Ishikawa (cell line): ENCODE measurements at regions not wholly inside any gene's neighbourhood (a gene's known extent, or its start where the extent isn't known, plus 50 kb on each side); places are given as distances from the start of the nearest gene placed in this dataset.

Experiments
- CEBPB ChIP-seq: IDR thresholded peaks from 2 replicates; pipeline ENCODE4 v1.6.1; 2012
- CREB1 ChIP-seq: IDR thresholded peaks from 2 replicates; pipeline ENCODE4 v1.6.1; 2012; ENCODE audit warnings: low read depth
- EGR1 ChIP-seq: IDR thresholded peaks from 2 replicates; pipeline ENCODE4 v1.6.1; 2012
- EP300 ChIP-seq: IDR thresholded peaks from 2 replicates; pipeline ENCODE4 v1.6.1; 2012; ENCODE audit warnings: borderline replicate concordance
- FOXM1 ChIP-seq: IDR thresholded peaks from 2 replicates; pipeline ENCODE4 v1.6.1; 2012; ENCODE audit warnings: low read depth, borderline replicate concordance
- MAX ChIP-seq: IDR thresholded peaks from 2 replicates; pipeline ENCODE4 v1.6.1; 2012
- RAD21 ChIP-seq: IDR thresholded peaks from 2 replicates; pipeline ENCODE4 v1.6.1; 2012; ENCODE audit warnings: low read depth
- REST ChIP-seq: IDR thresholded peaks from 2 replicates; pipeline ENCODE4 v1.6.1; 2012; ENCODE audit warnings: low read depth, mild to moderate bottlenecking
- TAF1 ChIP-seq: IDR thresholded peaks from 2 replicates; pipeline ENCODE4 v1.6.1; 2012; ENCODE audit warnings: low read depth, mild to moderate bottlenecking
- TCF12 ChIP-seq: IDR thresholded peaks from 2 replicates; pipeline ENCODE4 v1.6.1; 2012; ENCODE audit warnings: low read depth
- TEAD4 ChIP-seq: IDR thresholded peaks from 2 replicates; pipeline ENCODE4 v1.6.1; 2012
- USF1 ChIP-seq: IDR thresholded peaks from 2 replicates; pipeline ENCODE4 v1.6.1; 2012
- YY1 ChIP-seq: IDR thresholded peaks from 2 replicates; pipeline ENCODE4 v1.6.1; 2012; ENCODE audit warnings: low read depth
- ZBTB7A ChIP-seq: IDR thresholded peaks from 2 replicates; pipeline ENCODE4 v1.6.1; 2012; ENCODE audit warnings: low read depth

GRCh38 chr16:86932130-86932982, 354.0 kb downstream of the FOXL1 start:
- TF ChIP-seq CEBPB (no peak), RAD21 (no peak), TEAD4 (no peak), EGR1 (no peak), REST (no peak), TAF1 (no peak), ZBTB7A (no peak), FOXM1 (no peak), YY1 (no peak), EP300 (no peak), MAX (no peak), TCF12 (no peak), USF1 (no peak), CREB1 (no peak)

- TF ChIP-seq YY1 (no peak), REST (no peak), MAX (no peak), TCF12 (no peak), ZBTB7A (no peak), TEAD4 (no peak), RAD21 (no peak), CEBPB (no peak), TAF1 (no peak)
Observed at GRCh38 chr16:86934581-86935375, 356.4 kb downstream of the FOXL1 start.

- TF ChIP-seq FOXM1 (no peak), EP300 (no peak), TAF1 (no peak)
Observed at GRCh38 chr16:86939609-86940008, 361.3 kb downstream of the FOXL1 start.

GRCh38 chr16:86941731-86942130, 363.4 kb downstream of the FOXL1 start:
- TF ChIP-seq CEBPB, result no peak
- TF ChIP-seq CREB1, result no peak
- no peak for TF ChIP-seq TAF1
- no peak for TF ChIP-seq REST
- no peak for TF ChIP-seq FOXM1
